ENCODE measurements at regions not wholly inside any gene's neighbourhood (a gene's known extent, or its start where the extent isn't known, plus 50 kb on each side); places are given as distances from the start of the nearest gene placed in this dataset.
A peak's percentile ranks its signal among the peaks of the same experiment; 100 is the strongest.

GRCh38 chr2:5507367-5507766 is 184.8 kb upstream of the SOX11 start:
- Histone ChIP-seq H3K4me1 (ENCODE audit: control insufficient read depth, insufficient read depth, low read length) (no peaks in the 10 kb centered on the region), H3K27me3 (ENCODE audit: control insufficient read depth in 1 of 2, insufficient read depth in 2 of 2, low read length in 2 of 2) (no peaks in the 10 kb centered on the region)

GRCh38 chr2:5509362-5509761 is 182.8 kb upstream of the SOX11 start:
- H3K27ac ChIP-seq (ENCODE audit: low read length) = no peak overlapping the region
- no peak overlapping the region for H3K9ac ChIP-seq (ENCODE audit: low read length in 2 of 2)

More at GRCh38 chr2:5507367-5507766, 184.8 kb upstream of the SOX11 start:
- no peak overlapping the region for H3K9ac ChIP-seq (ENCODE audit: low read length in 2 of 2)
- no peaks in the 10 kb centered on the region for H3K36me3 ChIP-seq (ENCODE audit: control insufficient read depth in 2 of 2, insufficient read depth in 2 of 2, low read length in 2 of 2)
- no peak overlapping the region for H3K4me3 ChIP-seq (ENCODE audit: low read length in 2 of 2)
- no peak overlapping the region for H3K27ac ChIP-seq (ENCODE audit: low read length)
- peaks cover 0 to 3% of the 10 kb centered on the region in 2 donors for H3K9me3 ChIP-seq (ENCODE audit: control insufficient read depth in 2 of 2, low read length in 2 of 2)

GRCh38 chr2:5510082-5510481 is 182.1 kb upstream of the SOX11 start:
- no peak overlapping the region for H3K27ac ChIP-seq (ENCODE audit: low read length)

More at GRCh38 chr2:5509362-5509761, 182.8 kb upstream of the SOX11 start:
- H3K9me3 ChIP-seq (ENCODE audit: control insufficient read depth in 2 of 2, low read length in 2 of 2) = peaks cover 0 to 3% of the 10 kb centered on the region in 2 donors
- H3K36me3 ChIP-seq (ENCODE audit: control insufficient read depth in 2 of 2, insufficient read depth in 2 of 2, low read length in 2 of 2) = no peaks in the 10 kb centered on the region
- no peaks in the 10 kb centered on the region for H3K27me3 ChIP-seq (ENCODE audit: control insufficient read depth in 1 of 2, insufficient read depth in 2 of 2, low read length in 2 of 2)
- no peaks in the 10 kb centered on the region for H3K4me1 ChIP-seq (ENCODE audit: control insufficient read depth, insufficient read depth, low read length)
- H3K4me3 ChIP-seq (ENCODE audit: low read length in 2 of 2) = no peak overlapping the region

GRCh38 chr2:5515693-5516092 is 176.5 kb upstream of the SOX11 start:
- H3K4me1 ChIP-seq (ENCODE audit: control insufficient read depth, insufficient read depth, low read length) = peaks cover 5% of the 10 kb centered on the region
- H3K27ac ChIP-seq (ENCODE audit: low read length) = no peak overlapping the region
- no peaks in the 10 kb centered on the region for H3K9me3 ChIP-seq (ENCODE audit: control insufficient read depth in 2 of 2, low read length in 2 of 2)
- no peaks in the 10 kb centered on the region for H3K36me3 ChIP-seq (ENCODE audit: control insufficient read depth in 2 of 2, insufficient read depth in 2 of 2, low read length in 2 of 2)
- H3K9ac ChIP-seq (ENCODE audit: low read length in 2 of 2) = no peak overlapping the region
- no peak overlapping the region for H3K4me3 ChIP-seq (ENCODE audit: low read length in 2 of 2)
- no peaks in the 10 kb centered on the region for H3K27me3 ChIP-seq (ENCODE audit: control insufficient read depth in 1 of 2, insufficient read depth in 2 of 2, low read length in 2 of 2)

More at GRCh38 chr2:5510082-5510481, 182.1 kb upstream of the SOX11 start:
- Histone ChIP-seq H3K9ac (ENCODE audit: low read length in 2 of 2) (no peak overlapping the region), H3K9me3 (ENCODE audit: control insufficient read depth in 2 of 2, low read length in 2 of 2) (peaks cover 0 to 3% of the 10 kb centered on the region in 2 donors), H3K4me1 (ENCODE audit: control insufficient read depth, insufficient read depth, low read length) (no peaks in the 10 kb centered on the region), H3K27me3 (ENCODE audit: control insufficient read depth in 1 of 2, insufficient read depth in 2 of 2, low read length in 2 of 2) (no peaks in the 10 kb centered on the region), H3K4me3 (ENCODE audit: low read length in 2 of 2) (no peak overlapping the region), H3K36me3 (ENCODE audit: control insufficient read depth in 2 of 2, insufficient read depth in 2 of 2, low read length in 2 of 2) (no peaks in the 10 kb centered on the region)

DNA sequence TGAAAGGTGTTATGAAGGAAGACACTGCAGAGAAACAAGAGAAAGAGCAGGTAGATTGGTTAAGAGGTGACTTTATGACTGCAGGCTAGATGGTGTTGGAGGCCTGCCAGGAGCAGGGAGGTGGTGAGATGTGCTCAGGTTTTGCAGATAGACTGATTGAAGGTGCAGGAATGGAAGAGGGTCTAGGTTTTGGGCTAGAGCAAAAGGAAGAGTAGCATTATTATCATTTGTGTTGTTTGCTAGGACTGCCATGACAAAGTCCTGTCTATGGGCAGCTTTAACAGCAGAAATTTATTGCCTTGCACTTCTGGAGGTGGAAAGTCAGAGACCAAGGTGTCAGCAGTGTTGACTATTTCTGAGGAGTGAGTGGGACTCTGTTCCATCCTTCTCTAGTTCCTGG is 172.9 kb upstream of the SOX11 start:
- Histone ChIP-seq H3K9me3 (ENCODE audit: control insufficient read depth in 2 of 2, low read length in 2 of 2) (no peaks in the 10 kb centered on the region), H3K36me3 (ENCODE audit: control insufficient read depth in 2 of 2, insufficient read depth in 2 of 2, low read length in 2 of 2) (no peaks in the 10 kb centered on the region), H3K4me1 (ENCODE audit: control insufficient read depth, insufficient read depth, low read length) (peaks cover 9% of the 10 kb centered on the region), H3K9ac (ENCODE audit: low read length in 2 of 2) (no peak overlapping the region), H3K27ac (ENCODE audit: low read length) (no peak overlapping the region), H3K27me3 (ENCODE audit: control insufficient read depth in 1 of 2, insufficient read depth in 2 of 2, low read length in 2 of 2) (no peaks in the 10 kb centered on the region), H3K4me3 (ENCODE audit: low read length in 2 of 2) (no peak overlapping the region)

DNA sequence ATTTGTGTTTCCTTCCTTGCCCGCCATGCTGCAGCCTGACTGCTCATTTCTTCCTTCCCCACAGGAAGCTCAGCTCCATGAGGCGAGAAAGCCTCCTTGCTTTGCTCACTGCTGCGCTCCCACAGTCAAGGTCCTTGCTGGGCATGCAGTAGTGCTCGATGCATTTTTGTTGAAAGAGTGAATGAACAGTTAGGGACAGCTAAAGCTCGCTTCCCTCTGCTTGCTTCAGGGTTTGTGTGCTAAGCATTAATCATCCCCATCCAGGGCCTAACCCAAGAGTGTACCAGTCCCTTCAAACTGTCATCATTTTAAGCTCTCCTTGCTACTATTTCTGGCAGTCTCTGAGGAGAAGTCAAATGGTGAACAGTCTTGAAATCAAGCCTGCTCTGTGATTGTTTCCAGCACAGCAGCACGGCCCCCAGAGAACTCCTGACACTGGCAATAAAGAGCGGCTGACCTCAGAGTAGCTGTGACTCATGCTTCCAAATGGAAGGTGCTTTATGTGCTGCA is 171.7 kb upstream of the SOX11 start:
- H3K4me1 ChIP-seq (ENCODE audit: control insufficient read depth, insufficient read depth, low read length) = peaks cover 9% of the 10 kb centered on the region
- peak overlapping the region; percentile 15 to 27 for H3K4me3 ChIP-seq (ENCODE audit: low read length in 2 of 2)
- H3K27ac ChIP-seq (ENCODE audit: low read length) = peak overlapping the region; percentile 24
- no peaks in the 10 kb centered on the region for H3K27me3 ChIP-seq (ENCODE audit: control insufficient read depth in 1 of 2, insufficient read depth in 2 of 2, low read length in 2 of 2)
- no peak overlapping the region for H3K9ac ChIP-seq (ENCODE audit: low read length in 2 of 2)
- no peaks in the 10 kb centered on the region for H3K36me3 ChIP-seq (ENCODE audit: control insufficient read depth in 2 of 2, insufficient read depth in 2 of 2, low read length in 2 of 2)
- H3K9me3 ChIP-seq (ENCODE audit: control insufficient read depth in 2 of 2, low read length in 2 of 2) = no peaks in the 10 kb centered on the region

DNA sequence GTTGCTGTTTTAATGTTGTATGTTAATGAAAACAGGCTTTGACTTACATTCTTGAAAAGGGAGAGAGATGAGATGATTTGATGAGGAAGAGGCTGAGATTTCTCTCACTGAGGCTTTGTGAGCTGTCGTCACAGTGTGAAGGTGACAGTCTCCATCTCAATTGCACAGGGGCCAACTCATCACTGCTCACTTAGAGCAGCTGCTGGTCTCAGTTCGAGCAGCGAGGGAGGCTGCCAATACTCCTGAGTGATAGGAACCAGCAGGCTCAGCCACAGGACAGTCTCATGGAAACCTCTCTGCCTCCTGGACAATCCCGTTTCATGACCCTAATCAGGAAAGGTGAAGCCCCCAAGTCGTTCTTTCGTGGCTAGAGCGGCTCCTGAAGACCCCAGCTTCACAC is 170.7 kb upstream of the SOX11 start:
- no peaks in the 10 kb centered on the region for H3K36me3 ChIP-seq (ENCODE audit: control insufficient read depth in 2 of 2, insufficient read depth in 2 of 2, low read length in 2 of 2)
- no peak overlapping the region for H3K27ac ChIP-seq (ENCODE audit: low read length)
- H3K9ac ChIP-seq (ENCODE audit: low read length in 2 of 2) = no peak overlapping the region

GRCh38 chr2:5524551-5524950 is 167.6 kb upstream of the SOX11 start:
- peaks cover 9% of the 10 kb centered on the region for H3K4me1 ChIP-seq (ENCODE audit: control insufficient read depth, insufficient read depth, low read length)
- H3K4me3 ChIP-seq (ENCODE audit: low read length in 2 of 2) = no peak overlapping the region
- no peak overlapping the region for H3K9ac ChIP-seq (ENCODE audit: low read length in 2 of 2)
- H3K27me3 ChIP-seq (ENCODE audit: control insufficient read depth in 1 of 2, insufficient read depth in 2 of 2, low read length in 2 of 2) = no peaks in the 10 kb centered on the region
- H3K9me3 ChIP-seq (ENCODE audit: control insufficient read depth in 2 of 2, low read length in 2 of 2) = no peaks in the 10 kb centered on the region
- no peaks in the 10 kb centered on the region for H3K36me3 ChIP-seq (ENCODE audit: control insufficient read depth in 2 of 2, insufficient read depth in 2 of 2, low read length in 2 of 2)
- no peak overlapping the region for H3K27ac ChIP-seq (ENCODE audit: low read length)

More for the DNA sequence above, 170.7 kb upstream of the SOX11 start:
- no peaks in the 10 kb centered on the region for H3K9me3 ChIP-seq (ENCODE audit: control insufficient read depth in 2 of 2, low read length in 2 of 2)
- no peak overlapping the region for H3K4me3 ChIP-seq (ENCODE audit: low read length in 2 of 2)
- peaks cover 9% of the 10 kb centered on the region for H3K4me1 ChIP-seq (ENCODE audit: control insufficient read depth, insufficient read depth, low read length)
- no peaks in the 10 kb centered on the region for H3K27me3 ChIP-seq (ENCODE audit: control insufficient read depth in 1 of 2, insufficient read depth in 2 of 2, low read length in 2 of 2)

DNA sequence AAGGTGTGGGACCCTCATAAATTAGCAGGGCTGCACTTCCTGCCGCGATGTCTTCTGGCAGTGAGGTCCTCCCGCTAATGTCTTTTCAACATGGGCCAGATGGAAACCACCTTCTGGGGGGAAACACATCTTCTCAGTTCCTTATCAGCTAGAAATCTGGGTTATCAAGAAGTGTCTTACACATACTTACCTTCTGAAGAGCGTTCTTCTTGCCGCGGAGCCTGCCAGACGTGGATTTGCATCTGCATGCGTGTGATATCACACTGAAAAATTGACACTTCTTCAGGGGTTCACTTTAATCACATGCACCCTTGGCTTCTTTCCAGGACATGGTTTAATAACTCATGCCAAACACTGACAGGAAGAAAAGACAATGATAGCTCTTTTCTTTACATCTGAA is 163.5 kb upstream of the SOX11 start:
- no peaks in the 10 kb centered on the region for H3K36me3 ChIP-seq (ENCODE audit: control insufficient read depth in 2 of 2, insufficient read depth in 2 of 2, low read length in 2 of 2)
- no peak overlapping the region for H3K9ac ChIP-seq (ENCODE audit: low read length in 2 of 2)
- H3K4me3 ChIP-seq (ENCODE audit: low read length in 2 of 2) = no peak overlapping the region
- H3K27me3 ChIP-seq (ENCODE audit: control insufficient read depth in 1 of 2, insufficient read depth in 2 of 2, low read length in 2 of 2) = no peaks in the 10 kb centered on the region
- H3K9me3 ChIP-seq (ENCODE audit: control insufficient read depth in 2 of 2, low read length in 2 of 2) = no peaks in the 10 kb centered on the region
- no peaks in the 10 kb centered on the region for H3K4me1 ChIP-seq (ENCODE audit: control insufficient read depth, insufficient read depth, low read length)
- H3K27ac ChIP-seq (ENCODE audit: low read length) = no peak overlapping the region

- Histone ChIP-seq H3K4me3 (ENCODE audit: low read length in 2 of 2) (no peak overlapping the region), H3K27ac (ENCODE audit: low read length) (no peak overlapping the region), H3K9ac (ENCODE audit: low read length in 2 of 2) (no peak overlapping the region), H3K27me3 (ENCODE audit: control insufficient read depth in 1 of 2, insufficient read depth in 2 of 2, low read length in 2 of 2) (no peaks in the 10 kb centered on the region), H3K4me1 (ENCODE audit: control insufficient read depth, insufficient read depth, low read length) (no peaks in the 10 kb centered on the region), H3K36me3 (ENCODE audit: control insufficient read depth in 2 of 2, insufficient read depth in 2 of 2, low read length in 2 of 2) (no peaks in the 10 kb centered on the region), H3K9me3 (ENCODE audit: control insufficient read depth in 2 of 2, low read length in 2 of 2) (no peaks in the 10 kb centered on the region)
Measured at GRCh38 chr2:5530011-5530696, 162.0 kb upstream of the SOX11 start.

DNA sequence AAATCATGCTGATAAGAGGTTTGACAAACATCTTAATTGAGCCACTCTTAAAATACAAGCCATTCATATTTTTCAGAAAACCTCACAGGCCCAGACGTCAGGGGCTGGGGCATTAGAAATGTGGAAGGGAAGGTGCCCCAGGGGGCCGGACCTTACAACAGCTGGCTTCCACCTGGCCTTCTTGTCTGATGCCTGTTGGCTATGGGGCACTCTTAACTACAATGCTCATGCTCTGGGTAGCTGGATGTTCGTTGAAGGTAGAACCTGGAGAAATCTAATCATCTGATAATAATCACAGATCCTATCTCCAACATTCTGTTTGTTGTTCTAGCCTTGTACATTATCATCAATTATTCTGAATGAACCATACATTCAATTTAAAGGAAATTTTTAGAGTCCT is 156.9 kb upstream of the SOX11 start:
- Histone ChIP-seq H3K4me1 (ENCODE audit: control insufficient read depth, insufficient read depth, low read length) (peaks cover 4% of the 10 kb centered on the region), H3K27ac (ENCODE audit: low read length) (no peak overlapping the region), H3K36me3 (ENCODE audit: control insufficient read depth in 2 of 2, insufficient read depth in 2 of 2, low read length in 2 of 2) (no peaks in the 10 kb centered on the region), H3K9ac (ENCODE audit: low read length in 2 of 2) (no peak overlapping the region), H3K9me3 (ENCODE audit: control insufficient read depth in 2 of 2, low read length in 2 of 2) (no peaks in the 10 kb centered on the region), H3K27me3 (ENCODE audit: control insufficient read depth in 1 of 2, insufficient read depth in 2 of 2, low read length in 2 of 2) (no peaks in the 10 kb centered on the region), H3K4me3 (ENCODE audit: low read length in 2 of 2) (no peak overlapping the region)
